ENCODE measurements at regions not wholly inside any gene's neighbourhood (a gene's known extent, or its start where the extent isn't known, plus 50 kb on each side); places are given as distances from the start of the nearest gene placed in this dataset.

DNA sequence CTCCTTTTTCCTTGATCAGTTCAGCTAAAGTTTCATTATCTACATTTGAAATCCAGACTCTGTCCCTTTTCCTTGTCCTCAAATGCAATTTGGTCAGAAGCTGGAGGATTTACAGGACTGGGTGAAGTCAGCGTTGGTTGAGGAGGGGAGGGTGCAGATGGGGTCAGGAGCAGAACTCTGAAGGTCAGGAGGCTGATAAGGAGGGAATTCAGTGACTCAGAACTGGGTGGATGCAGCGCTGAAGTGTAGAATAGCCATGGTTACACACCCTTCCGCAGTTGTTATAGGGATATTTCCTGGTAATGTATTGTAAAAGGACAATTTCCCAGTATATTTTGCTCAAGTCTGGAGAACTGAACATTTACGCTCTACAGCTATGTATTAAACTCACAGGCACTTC is 133.1 kb upstream of the FOXA2 start:
- Histone ChIP-seq H3K9me3 (ENCODE audit: insufficient read depth, low read length) (no peaks in the 10 kb centered on the region), H3K27ac (ENCODE audit: low read length) (no peak overlapping the region), H2AFZ (ENCODE audit: low read depth, low read length) (no peak overlapping the region), H3K27me3 (ENCODE audit: low read depth, low read length) (peaks cover 13% of the 10 kb centered on the region), H3K36me3 (replicated peaks; ENCODE audit: low read depth, low read length) (no peaks in the 10 kb centered on the region), H3K4me2 (ENCODE audit: low read length) (no peak overlapping the region), H3K4me3 (ENCODE audit: low read length) (no peak overlapping the region), H3K4me1 (ENCODE audit: low read length) (no peaks in the 10 kb centered on the region), H3K79me2 (ENCODE audit: low read length) (no peaks in the 10 kb centered on the region), H4K20me1 (ENCODE audit: insufficient read depth, low read length) (no peaks in the 10 kb centered on the region), H3K9ac (ENCODE audit: low read length) (no peak overlapping the region)
- no peak for TF ChIP-seq EZH2phosphoT487 (IDR thresholded peaks at IDR 0.05; ENCODE audit: low read depth)
- TF ChIP-seq, protein P1, sequence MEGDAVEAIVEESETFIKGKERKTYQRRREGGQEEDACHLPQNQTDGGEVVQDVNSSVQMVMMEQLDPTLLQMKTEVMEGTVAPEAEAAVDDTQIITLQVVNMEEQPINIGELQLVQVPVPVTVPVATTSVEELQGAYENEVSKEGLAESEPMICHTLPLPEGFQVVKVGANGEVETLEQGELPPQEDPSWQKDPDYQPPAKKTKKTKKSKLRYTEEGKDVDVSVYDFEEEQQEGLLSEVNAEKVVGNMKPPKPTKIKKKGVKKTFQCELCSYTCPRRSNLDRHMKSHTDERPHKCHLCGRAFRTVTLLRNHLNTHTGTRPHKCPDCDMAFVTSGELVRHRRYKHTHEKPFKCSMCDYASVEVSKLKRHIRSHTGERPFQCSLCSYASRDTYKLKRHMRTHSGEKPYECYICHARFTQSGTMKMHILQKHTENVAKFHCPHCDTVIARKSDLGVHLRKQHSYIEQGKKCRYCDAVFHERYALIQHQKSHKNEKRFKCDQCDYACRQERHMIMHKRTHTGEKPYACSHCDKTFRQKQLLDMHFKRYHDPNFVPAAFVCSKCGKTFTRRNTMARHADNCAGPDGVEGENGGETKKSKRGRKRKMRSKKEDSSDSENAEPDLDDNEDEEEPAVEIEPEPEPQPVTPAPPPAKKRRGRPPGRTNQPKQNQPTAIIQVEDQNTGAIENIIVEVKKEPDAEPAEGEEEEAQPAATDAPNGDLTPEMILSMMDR (IDR thresholded peaks at IDR 0.05; ENCODE audit: low read depth, low read length): no peak

DNA sequence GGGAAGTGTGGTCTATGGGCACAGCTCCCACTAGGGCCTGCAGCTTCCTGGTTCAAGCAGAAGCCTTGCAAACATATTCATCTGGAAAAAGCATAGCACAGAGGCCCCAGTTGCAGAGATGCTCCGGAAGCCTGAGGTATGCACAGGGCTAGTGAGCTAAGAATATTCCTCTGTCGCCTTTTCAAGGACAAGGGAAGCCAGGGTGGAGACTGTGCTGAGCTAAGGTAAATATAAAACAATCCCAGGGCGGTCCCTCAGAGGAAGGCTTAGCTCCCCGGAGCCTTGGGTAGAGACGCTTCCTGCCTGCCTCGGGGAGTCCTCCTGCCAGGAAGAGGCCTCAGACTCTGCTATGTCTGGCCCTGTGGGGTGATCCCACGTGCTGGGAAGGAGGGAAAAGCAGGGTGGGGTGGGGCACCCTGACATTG is 134.8 kb upstream of the FOXA2 start:
- Histone ChIP-seq H3K27ac (ENCODE audit: low read length) (no peak overlapping the region), H3K4me2 (ENCODE audit: low read length) (no peak overlapping the region), H4K20me1 (ENCODE audit: insufficient read depth, low read length) (no peaks in the 10 kb centered on the region), H2AFZ (ENCODE audit: low read depth, low read length) (no peak overlapping the region), H3K4me1 (ENCODE audit: low read length) (no peaks in the 10 kb centered on the region), H3K4me3 (ENCODE audit: low read length) (no peak overlapping the region), H3K9ac (ENCODE audit: low read length) (no peak overlapping the region), H3K9me3 (ENCODE audit: insufficient read depth, low read length) (no peaks in the 10 kb centered on the region), H3K79me2 (ENCODE audit: low read length) (no peaks in the 10 kb centered on the region), H3K36me3 (replicated peaks; ENCODE audit: low read depth, low read length) (no peaks in the 10 kb centered on the region), H3K27me3 (ENCODE audit: low read depth, low read length) (peaks cover 13% of the 10 kb centered on the region)
- no peak for TF ChIP-seq EZH2phosphoT487 (IDR thresholded peaks at IDR 0.05; ENCODE audit: low read depth)
- TF ChIP-seq, protein P1 (IDR thresholded peaks at IDR 0.05; ENCODE audit: low read depth, low read length): no peak

DNA sequence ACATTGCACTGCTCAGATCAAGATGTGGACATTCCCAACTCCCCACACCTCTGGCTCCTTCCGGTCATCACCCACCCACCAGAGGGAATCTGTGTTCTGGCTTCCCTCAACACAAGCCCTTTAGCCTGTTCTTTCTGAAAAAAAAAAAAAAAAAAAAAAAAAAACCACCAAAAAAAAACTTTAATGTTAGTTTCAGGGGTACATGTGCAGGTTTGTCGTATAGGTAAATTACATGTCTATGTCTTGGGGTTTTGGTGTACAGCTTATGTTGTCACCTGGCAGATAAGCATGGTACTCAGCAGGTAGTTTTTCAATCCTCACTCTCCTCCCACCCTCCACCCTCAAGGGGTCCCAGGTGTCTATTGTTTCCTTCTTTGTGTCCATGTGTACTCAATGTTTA is 135.8 kb upstream of the FOXA2 start:
- H3K4me2 ChIP-seq (ENCODE audit: low read length): no peak overlapping the region
- no peaks in the 10 kb centered on the region for H3K9me3 ChIP-seq (ENCODE audit: insufficient read depth, low read length)
- TF ChIP-seq EZH2phosphoT487 (IDR thresholded peaks at IDR 0.05; ENCODE audit: low read depth): no peak
- TF ChIP-seq, protein P1 (IDR thresholded peaks at IDR 0.05; ENCODE audit: low read depth, low read length): no peak
- H3K9ac ChIP-seq (ENCODE audit: low read length): no peak overlapping the region
- no peak overlapping the region for H3K4me3 ChIP-seq (ENCODE audit: low read length)
- H3K36me3 ChIP-seq (replicated peaks; ENCODE audit: low read depth, low read length): no peaks in the 10 kb centered on the region
- H4K20me1 ChIP-seq (ENCODE audit: insufficient read depth, low read length): no peaks in the 10 kb centered on the region
- H3K79me2 ChIP-seq (ENCODE audit: low read length): no peaks in the 10 kb centered on the region
- H2AFZ ChIP-seq (ENCODE audit: low read depth, low read length): no peak overlapping the region
- H3K4me1 ChIP-seq (ENCODE audit: low read length): no peaks in the 10 kb centered on the region
- peaks cover 13% of the 10 kb centered on the region for H3K27me3 ChIP-seq (ENCODE audit: low read depth, low read length)
- H3K27ac ChIP-seq (ENCODE audit: low read length): no peak overlapping the region

DNA sequence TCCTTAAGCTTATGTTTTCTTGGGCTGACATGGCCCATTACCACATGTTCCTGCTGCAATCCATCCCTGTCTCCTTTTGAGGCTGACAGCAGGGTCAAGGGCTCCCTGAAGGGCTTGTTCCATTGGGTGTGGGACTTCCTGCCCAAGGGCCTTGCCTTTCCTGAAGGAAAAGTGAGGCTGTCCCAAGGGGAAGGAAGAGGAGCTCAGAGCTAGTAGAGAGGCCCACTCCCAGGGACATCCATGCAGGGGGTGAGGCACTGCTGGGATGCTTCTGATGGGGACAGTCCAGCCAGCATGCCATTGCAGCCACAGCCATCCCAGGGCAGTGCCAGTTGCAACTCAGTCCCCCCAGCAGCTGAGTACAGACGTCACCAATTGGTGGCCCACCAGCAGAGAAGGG is 138.4 kb upstream of the FOXA2 start:
- no peak for TF ChIP-seq EZH2phosphoT487 (IDR thresholded peaks at IDR 0.05; ENCODE audit: low read depth)
- TF ChIP-seq, protein P1 (IDR thresholded peaks at IDR 0.05; ENCODE audit: low read depth, low read length): no peak
- Histone ChIP-seq H3K27ac (ENCODE audit: low read length) (no peak overlapping the region), H3K27me3 (ENCODE audit: low read depth, low read length) (peaks cover 13% of the 10 kb centered on the region), H2AFZ (ENCODE audit: low read depth, low read length) (no peak overlapping the region), H3K36me3 (replicated peaks; ENCODE audit: low read depth, low read length) (no peaks in the 10 kb centered on the region), H4K20me1 (ENCODE audit: insufficient read depth, low read length) (no peaks in the 10 kb centered on the region; the same call in 1 of the 2 replicates), H3K9me3 (ENCODE audit: insufficient read depth, low read length) (no peaks in the 10 kb centered on the region), H3K4me3 (ENCODE audit: low read length) (no peak overlapping the region), H3K79me2 (ENCODE audit: low read length) (no peaks in the 10 kb centered on the region), H3K9ac (ENCODE audit: low read length) (no peak overlapping the region), H3K4me2 (ENCODE audit: low read length) (no peak overlapping the region), H3K4me1 (ENCODE audit: low read length) (no peaks in the 10 kb centered on the region)

All from OCI-LY3 (cell line).